ENCODE measurements at regions not wholly inside any gene's neighbourhood (a gene's known extent, or its start where the extent isn't known, plus 50 kb on each side); places are given as distances from the start of the nearest gene placed in this dataset.

DNA sequence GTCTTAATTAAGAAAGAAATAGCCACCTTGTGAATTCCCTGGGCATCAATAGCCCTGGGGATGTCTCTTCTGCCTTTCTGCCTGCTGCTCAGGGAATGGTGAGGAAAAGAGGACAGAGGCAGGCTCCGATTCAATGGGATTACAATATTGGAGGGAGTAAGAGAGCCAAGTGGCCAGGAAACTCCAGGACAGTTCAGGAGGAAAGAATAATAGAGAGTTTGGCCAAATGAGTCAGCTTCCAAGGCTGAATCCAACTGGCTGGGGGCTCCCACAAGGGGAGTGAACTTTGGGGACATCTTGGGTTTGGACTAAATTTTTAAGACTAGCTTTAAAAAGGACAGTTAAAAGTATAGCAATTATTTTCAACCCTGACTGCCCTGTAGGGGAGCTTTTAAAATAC, 235.8 kb upstream of the ASIC2 start:
- no peak for ATAC-seq
- TF ChIP-seq PPARA (CRISPR knock-in tag; IDR thresholded peaks at IDR 0.05; ENCODE audit: borderline replicate concordance) (no peak), CSDC2 (CRISPR knock-in tag; IDR thresholded peaks at IDR 0.05) (no peak), ZFP30 (CRISPR knock-in tag; IDR thresholded peaks at IDR 0.05) (no peak), ZC3H10 (CRISPR knock-in tag; IDR thresholded peaks at IDR 0.05) (no peak), ZNF70 (CRISPR knock-in tag; IDR thresholded peaks at IDR 0.05) (no peak), ARNTL (CRISPR knock-in tag; IDR thresholded peaks at IDR 0.05; ENCODE audit: borderline replicate concordance, low read depth) (no peak), BACH2 (CRISPR knock-in tag; IDR thresholded peaks at IDR 0.05; ENCODE audit: borderline replicate concordance) (no peak), ZFP3 (CRISPR knock-in tag; IDR thresholded peaks at IDR 0.05) (no peak), CSRNP3 (CRISPR knock-in tag; IDR thresholded peaks at IDR 0.05) (no peak), PATZ1 (CRISPR knock-in tag; IDR thresholded peaks at IDR 0.05; ENCODE audit: borderline replicate concordance) (no peak), RARB (CRISPR knock-in tag; IDR thresholded peaks at IDR 0.05) (no peak), GLIS3 (CRISPR knock-in tag; IDR thresholded peaks at IDR 0.05) (no peak)

DNA sequence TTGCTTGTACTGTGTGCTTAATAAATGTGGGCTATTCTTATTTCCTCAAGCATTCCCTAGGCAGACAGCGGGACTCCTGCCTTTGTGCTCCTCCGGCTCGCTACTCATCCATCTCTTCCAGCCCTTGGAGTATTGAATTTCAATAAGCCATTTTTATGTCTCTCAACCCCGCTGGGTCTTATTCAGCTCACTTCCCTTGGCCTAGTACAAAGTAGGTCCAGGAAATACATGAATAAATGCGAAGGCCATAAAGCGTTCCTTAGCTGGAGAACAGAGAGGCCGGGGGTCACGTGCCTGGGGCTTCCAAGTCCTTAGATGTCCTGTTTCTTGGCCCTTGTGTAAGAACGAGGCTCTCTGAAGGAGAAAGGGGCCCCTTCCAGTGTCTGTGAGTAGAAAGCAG, 236.7 kb upstream of the ASIC2 start:
- no peak for TF ChIP-seq GLIS3 (CRISPR knock-in tag; IDR thresholded peaks at IDR 0.05)

GRCh38 chr17:33531311-33531710, 238.2 kb upstream of the ASIC2 start:
- ATAC-seq = no peak

More for the DNA sequence above, 236.7 kb upstream of the ASIC2 start:
- no peak for ATAC-seq

DNA sequence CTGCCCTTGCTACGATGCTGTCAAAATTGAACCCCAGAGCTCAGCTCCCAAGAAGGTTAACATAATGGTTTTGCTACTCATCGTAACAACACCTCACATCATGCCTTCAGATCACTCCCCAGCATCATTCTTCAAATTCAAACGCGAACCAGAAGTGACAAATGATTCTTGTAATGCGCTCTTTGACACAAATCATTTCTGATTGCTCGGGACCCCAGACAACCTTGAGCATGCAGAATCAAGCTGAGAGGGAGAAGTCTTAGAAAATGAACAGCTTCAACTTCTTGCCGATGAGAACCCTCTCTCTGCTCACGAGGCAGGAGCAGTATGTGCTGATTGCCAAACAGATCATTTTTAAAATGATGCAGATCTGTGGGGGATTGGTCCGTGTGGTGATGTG, 241.0 kb upstream of the ASIC2 start:
- no peak for ATAC-seq

More at GRCh38 chr17:33531311-33531710, 238.2 kb upstream of the ASIC2 start:
- no peak for TF ChIP-seq TOX (CRISPR knock-in tag; IDR thresholded peaks at IDR 0.05; ENCODE audit: borderline replicate concordance)
- TF ChIP-seq ZC3H10 (CRISPR knock-in tag; IDR thresholded peaks at IDR 0.05) = no peak
- TF ChIP-seq, protein P1, sequence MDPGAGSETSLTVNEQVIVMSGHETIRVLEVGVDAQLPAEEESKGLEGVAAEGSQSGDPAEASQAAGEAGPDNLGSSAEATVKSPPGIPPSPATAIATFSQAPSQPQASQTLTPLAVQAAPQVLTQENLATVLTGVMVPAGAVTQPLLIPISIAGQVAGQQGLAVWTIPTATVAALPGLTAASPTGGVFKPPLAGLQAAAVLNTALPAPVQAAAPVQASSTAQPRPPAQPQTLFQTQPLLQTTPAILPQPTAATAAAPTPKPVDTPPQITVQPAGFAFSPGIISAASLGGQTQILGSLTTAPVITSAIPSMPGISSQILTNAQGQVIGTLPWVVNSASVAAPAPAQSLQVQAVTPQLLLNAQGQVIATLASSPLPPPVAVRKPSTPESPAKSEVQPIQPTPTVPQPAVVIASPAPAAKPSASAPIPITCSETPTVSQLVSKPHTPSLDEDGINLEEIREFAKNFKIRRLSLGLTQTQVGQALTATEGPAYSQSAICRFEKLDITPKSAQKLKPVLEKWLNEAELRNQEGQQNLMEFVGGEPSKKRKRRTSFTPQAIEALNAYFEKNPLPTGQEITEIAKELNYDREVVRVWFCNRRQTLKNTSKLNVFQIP (CRISPR knock-in tag; IDR thresholded peaks at IDR 0.05; ENCODE audit: borderline replicate concordance, low read depth) = no peak
- TF ChIP-seq CSDC2 (CRISPR knock-in tag; IDR thresholded peaks at IDR 0.05) = no peak
- no peak for TF ChIP-seq ZFP3 (CRISPR knock-in tag; IDR thresholded peaks at IDR 0.05)

More for the DNA sequence above, 241.0 kb upstream of the ASIC2 start:
- TF ChIP-seq ZNF565 (CRISPR knock-in tag; conservative IDR thresholded peaks at IDR 0.05; ENCODE audit: low read depth) = no peak
- no peak for TF ChIP-seq ARNTL (CRISPR knock-in tag; IDR thresholded peaks at IDR 0.05; ENCODE audit: borderline replicate concordance, low read depth)
- TF ChIP-seq PATZ1 (CRISPR knock-in tag; IDR thresholded peaks at IDR 0.05; ENCODE audit: borderline replicate concordance) = no peak
- no peak for TF ChIP-seq BACH2 (CRISPR knock-in tag; IDR thresholded peaks at IDR 0.05; ENCODE audit: borderline replicate concordance)
- no peak for TF ChIP-seq OSR1 (CRISPR knock-in tag; IDR thresholded peaks at IDR 0.05)
- TF ChIP-seq ZC3H10 (CRISPR knock-in tag; IDR thresholded peaks at IDR 0.05) = no peak
- TF ChIP-seq, protein P2, sequence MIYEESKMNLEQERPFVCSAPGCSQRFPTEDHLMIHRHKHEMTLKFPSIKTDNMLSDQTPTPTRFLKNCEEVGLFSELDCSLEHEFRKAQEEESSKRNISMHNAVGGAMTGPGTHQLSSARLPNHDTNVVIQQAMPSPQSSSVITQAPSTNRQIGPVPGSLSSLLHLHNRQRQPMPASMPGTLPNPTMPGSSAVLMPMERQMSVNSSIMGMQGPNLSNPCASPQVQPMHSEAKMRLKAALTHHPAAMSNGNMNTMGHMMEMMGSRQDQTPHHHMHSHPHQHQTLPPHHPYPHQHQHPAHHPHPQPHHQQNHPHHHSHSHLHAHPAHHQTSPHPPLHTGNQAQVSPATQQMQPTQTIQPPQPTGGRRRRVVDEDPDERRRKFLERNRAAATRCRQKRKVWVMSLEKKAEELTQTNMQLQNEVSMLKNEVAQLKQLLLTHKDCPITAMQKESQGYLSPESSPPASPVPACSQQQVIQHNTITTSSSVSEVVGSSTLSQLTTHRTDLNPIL (CRISPR knock-in tag; IDR thresholded peaks at IDR 0.05; ENCODE audit: low read depth) = no peak
- TF ChIP-seq SNAI2 (CRISPR knock-in tag; IDR thresholded peaks at IDR 0.05) = no peak
- TF ChIP-seq ZNF8 (CRISPR knock-in tag; IDR thresholded peaks at IDR 0.05) = no peak
- no peak for TF ChIP-seq TOX (CRISPR knock-in tag; IDR thresholded peaks at IDR 0.05; ENCODE audit: borderline replicate concordance)
